Activated CD4-positive, CD25-positive, alpha-beta regulatory T cell treated with anti-CD3 and anti-CD28 coated beads, Interleukin-2, amount 50 U/mL, for 72 hours (primary cell): ENCODE measurements at regions not wholly inside any gene's neighbourhood (a gene's known extent, or its start where the extent isn't known, plus 50 kb on each side); places are given as distances from the start of the nearest gene placed in this dataset.

Experiments
- DNase-seq: peaks from one replicate; pipeline ENCODE4 v3.0.0; 2021

DNA sequence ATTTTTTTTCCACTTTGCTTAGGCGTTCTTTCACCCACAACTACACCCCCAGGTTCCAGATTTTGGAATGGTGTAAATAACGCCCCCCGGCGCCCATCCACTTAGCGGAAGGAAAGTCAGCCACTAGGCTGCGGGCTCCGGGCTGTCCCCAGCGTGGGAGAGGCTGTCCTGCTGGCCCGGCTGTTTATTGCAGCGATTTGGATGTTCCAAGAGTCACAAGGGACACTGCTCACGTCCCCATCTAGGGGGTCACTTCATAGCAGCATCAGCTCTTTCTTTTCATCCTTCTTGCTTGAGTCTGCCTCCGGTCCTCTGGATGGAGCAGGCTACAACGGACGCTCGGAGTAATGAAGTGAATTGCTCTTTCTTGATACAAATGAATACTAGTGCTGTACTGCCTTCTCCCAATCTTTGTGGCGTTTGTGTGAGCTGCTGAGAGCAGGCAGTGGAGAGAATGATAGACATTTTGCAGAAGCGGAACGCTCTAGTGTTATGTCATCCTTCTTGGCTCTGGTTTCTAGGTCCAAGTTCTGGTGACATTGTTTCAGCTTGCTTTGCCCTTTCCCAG is 50.7 kb upstream of the PAIP2B start:
- no peak for DNase-seq

DNA sequence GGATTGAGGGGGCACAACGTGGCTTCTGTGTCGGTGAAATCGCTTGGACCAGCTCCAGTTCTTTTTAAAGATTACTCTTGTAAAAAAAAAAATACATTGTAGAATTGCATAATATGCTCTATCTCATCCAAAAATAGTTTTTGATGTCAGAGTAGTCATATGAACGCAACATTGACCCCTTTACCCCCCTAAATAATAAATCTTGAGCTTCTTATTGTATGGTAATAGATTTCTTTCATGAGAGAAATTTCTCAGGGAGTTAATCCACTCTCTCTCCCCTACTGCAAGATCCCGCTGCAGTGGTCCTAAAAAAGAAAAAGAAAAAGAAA is 50.2 kb upstream of the PAIP2B start:
- no peak for DNase-seq

DNA sequence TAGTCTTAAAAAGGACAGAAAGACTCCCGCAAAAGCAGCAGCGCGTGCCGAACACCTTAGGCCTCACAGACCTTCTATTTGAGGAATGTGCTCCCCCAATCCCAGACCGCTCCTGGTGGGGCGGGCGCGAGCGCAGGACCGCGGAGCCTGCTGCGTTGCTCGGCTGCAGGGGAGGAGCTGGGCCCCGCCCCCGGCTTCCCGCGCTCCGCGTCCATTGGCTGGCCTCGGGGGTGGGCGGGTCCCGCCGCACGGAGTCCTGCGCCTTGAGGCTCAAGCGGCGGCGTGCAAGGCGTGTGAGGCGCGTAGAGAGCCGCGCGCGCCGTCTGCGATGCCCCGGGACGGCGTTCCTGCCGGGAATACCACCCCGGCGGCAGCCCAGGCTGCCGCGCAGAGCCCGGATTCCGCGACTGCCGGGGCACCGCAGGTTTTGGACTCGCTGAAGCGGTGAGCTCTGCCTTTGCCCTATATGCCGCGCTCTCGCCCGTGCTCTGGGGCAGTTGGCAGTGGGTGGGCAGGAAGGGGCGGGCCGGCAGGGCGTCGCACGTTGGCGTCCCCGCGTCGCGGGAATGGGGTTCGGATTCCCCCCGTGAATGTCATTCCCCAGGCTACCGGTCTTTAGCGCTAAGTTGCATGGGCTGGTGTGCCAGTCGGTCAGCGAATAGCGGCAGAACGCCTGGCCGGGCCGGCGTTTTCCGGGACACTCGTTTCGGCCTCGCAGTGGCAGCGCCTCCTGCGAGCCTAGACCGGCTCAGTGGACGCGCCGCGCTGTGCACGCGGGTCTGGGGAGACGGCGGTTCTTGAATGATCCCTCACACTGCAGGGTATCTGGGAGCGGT is 49.6 kb upstream of the PAIP2B start:
- DNase-seq = peak; percentile 87
